HG02981 (cell line): ENCODE measurements at regions not wholly inside any gene's neighbourhood (a gene's known extent, or its start where the extent isn't known, plus 50 kb on each side); places are given as distances from the start of the nearest gene placed in this dataset.

Experiments used
- ATAC-seq: cut with Tn5 transposase; IDR thresholded peaks from one replicate; pipeline ENCODE4 v1.9.1; 2021; ENCODE audit warnings: mild to moderate bottlenecking, moderate library complexity; ENCODE audit not compliant: unreplicated experiment

GRCh38 chr18:37754141-37754540, 188.5 kb upstream of the CELF4 start:
- ATAC-seq: no peak

- no peak for ATAC-seq
Observed at GRCh38 chr18:37742436-37742835, 176.8 kb upstream of the CELF4 start.

GRCh38 chr18:37741032-37741623, 175.5 kb upstream of the CELF4 start:
- no peak for ATAC-seq

- no peak for ATAC-seq
Observed at GRCh38 chr18:37734406-37734805, 168.8 kb upstream of the CELF4 start.

- no peak for ATAC-seq
Observed at GRCh38 chr18:37729716-37730115, 164.1 kb upstream of the CELF4 start.

- no peak for ATAC-seq
Observed at GRCh38 chr18:37724206-37724605, 158.6 kb upstream of the CELF4 start.

GRCh38 chr18:37721544-37722522, 156.2 kb upstream of the CELF4 start:
- no peak for ATAC-seq

- no peak for ATAC-seq
Observed at GRCh38 chr18:37720663-37721062, 155.1 kb upstream of the CELF4 start.

GRCh38 chr18:37717656-37718055, 152.1 kb upstream of the CELF4 start:
- no peak for ATAC-seq

- ATAC-seq: no peak
Observed at GRCh38 chr18:37717098-37717497, 151.5 kb upstream of the CELF4 start.

GRCh38 chr18:37716106-37716735, 150.6 kb upstream of the CELF4 start:
- ATAC-seq: no peak

GRCh38 chr18:37714691-37715090, 149.1 kb upstream of the CELF4 start:
- no peak for ATAC-seq

GRCh38 chr18:37712776-37713175, 147.2 kb upstream of the CELF4 start:
- no peak for ATAC-seq

GRCh38 chr18:37711766-37712505, 146.3 kb upstream of the CELF4 start:
- ATAC-seq: no peak

GRCh38 chr18:37710726-37711125, 145.1 kb upstream of the CELF4 start:
- ATAC-seq: no peak

- no peak for ATAC-seq
Observed at GRCh38 chr18:37709740-37710139, 144.1 kb upstream of the CELF4 start.

- no peak for ATAC-seq
Observed at GRCh38 chr18:37705016-37705415, 139.4 kb upstream of the CELF4 start.

- no peak for ATAC-seq
Observed at GRCh38 chr18:37702841-37703240, 137.2 kb upstream of the CELF4 start.

- no peak for ATAC-seq
Observed at GRCh38 chr18:37701967-37702366, 136.4 kb upstream of the CELF4 start.

GRCh38 chr18:37698508-37699040, 133.0 kb upstream of the CELF4 start:
- ATAC-seq: no peak

- no peak for ATAC-seq
Observed at GRCh38 chr18:37694516-37694915, 128.9 kb upstream of the CELF4 start.
